ENCODE measurements at regions not wholly inside any gene's neighbourhood (a gene's known extent, or its start where the extent isn't known, plus 50 kb on each side); places are given as distances from the start of the nearest gene placed in this dataset.

- TF ChIP-seq CHD7 (IDR thresholded peaks at IDR 0.05; ENCODE audit: insufficient replicate concordance, low read length) (no peak), TAF7 (optimal IDR thresholded peaks at IDR 0.05; ENCODE audit: borderline replicate concordance, low read depth, low read length) (no peak), GABPA (IDR thresholded peaks at IDR 0.05; ENCODE audit: borderline replicate concordance, insufficient read depth, low read length) (no peak), KDM4A (IDR thresholded peaks at IDR 0.05; ENCODE audit: low read depth, low read length, severe bottlenecking) (no peak)
Observed at GRCh38 chr18:61153571-61153970, 179.7 kb upstream of the CDH20 start (continued).

Measured in H1 (cell line).